Brain microvascular endothelial cell (primary cell): ENCODE measurements at regions not wholly inside any gene's neighbourhood (a gene's known extent, or its start where the extent isn't known, plus 50 kb on each side); places are given as distances from the start of the nearest gene placed in this dataset.

Experiments
- DNase-seq: peaks from one replicate; pipeline ENCODE4 v3.0.0-alpha.2; 2020
- H3K27ac ChIP-seq: fragments of 250-450 bp; sonication (Bioruptor Pico); 2 replicates; pipeline ENCODE4 v1.5.1; 2020; ENCODE audit warnings: mild to moderate bottlenecking, moderate library complexity
- H3K27me3 ChIP-seq: fragments of 250-450 bp; sonication (Bioruptor Pico); replicated peaks from 2 replicates; pipeline ENCODE4 v1.5.1; 2020; ENCODE audit warnings: mild to moderate bottlenecking
- H3K36me3 ChIP-seq: fragments of 250-450 bp; sonication (Bioruptor Pico); replicated peaks from 2 replicates; pipeline ENCODE4 v1.5.1; 2020; ENCODE audit warnings: mild to moderate bottlenecking
- H3K4me3 ChIP-seq: 2 replicates; pipeline ENCODE4 v1.5.1; 2011; ENCODE audit warnings: low read depth, mild to moderate bottlenecking, control low read depth, low read length, moderate library complexity
- in situ Hi-C: cut with HindIII; loops from 2 replicates; pipeline ENCODE4 v1.10.0; 2017; ENCODE audit warnings: low sequenced_read_pairs, low pct_ligation_motif_present
- TF ChIP-seq, protein P1 (sequence below): IDR thresholded peaks from 2 replicates; pipeline ENCODE4 v1.5.1; 2011; ENCODE audit warnings: low read depth, mild to moderate bottlenecking, moderate library complexity, low read length, control low read depth, inconsistent platforms; ENCODE audit errors: missing control alignments

DNA sequence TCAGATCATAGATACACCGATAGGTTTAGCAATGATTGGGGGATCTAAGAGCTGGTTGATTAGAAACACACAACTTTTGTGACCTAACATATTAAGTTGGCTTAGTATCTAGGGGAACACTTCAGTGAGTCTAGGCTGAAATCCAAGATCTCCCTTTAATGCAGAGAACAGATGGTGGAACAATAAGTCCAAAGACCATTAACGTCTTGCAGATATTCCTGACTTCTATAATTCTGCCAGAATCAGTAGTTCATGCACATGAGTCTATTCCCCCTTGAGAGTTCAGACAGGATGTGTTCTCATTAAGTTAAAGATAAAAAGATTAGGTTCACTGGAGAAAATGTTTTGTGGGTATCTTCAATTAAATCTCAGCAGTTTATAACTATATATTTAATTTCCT, 506.5 kb downstream of the TSN start:
- Histone ChIP-seq H3K27me3 (no peaks in the 10 kb centered on the region), H3K4me3 (no peak overlapping the region), H3K27ac (no peak overlapping the region), H3K36me3 (no peaks in the 10 kb centered on the region)
- in situ Hi-C loops = no loop called here
- no peak for DNase-seq
- TF ChIP-seq, protein P1, sequence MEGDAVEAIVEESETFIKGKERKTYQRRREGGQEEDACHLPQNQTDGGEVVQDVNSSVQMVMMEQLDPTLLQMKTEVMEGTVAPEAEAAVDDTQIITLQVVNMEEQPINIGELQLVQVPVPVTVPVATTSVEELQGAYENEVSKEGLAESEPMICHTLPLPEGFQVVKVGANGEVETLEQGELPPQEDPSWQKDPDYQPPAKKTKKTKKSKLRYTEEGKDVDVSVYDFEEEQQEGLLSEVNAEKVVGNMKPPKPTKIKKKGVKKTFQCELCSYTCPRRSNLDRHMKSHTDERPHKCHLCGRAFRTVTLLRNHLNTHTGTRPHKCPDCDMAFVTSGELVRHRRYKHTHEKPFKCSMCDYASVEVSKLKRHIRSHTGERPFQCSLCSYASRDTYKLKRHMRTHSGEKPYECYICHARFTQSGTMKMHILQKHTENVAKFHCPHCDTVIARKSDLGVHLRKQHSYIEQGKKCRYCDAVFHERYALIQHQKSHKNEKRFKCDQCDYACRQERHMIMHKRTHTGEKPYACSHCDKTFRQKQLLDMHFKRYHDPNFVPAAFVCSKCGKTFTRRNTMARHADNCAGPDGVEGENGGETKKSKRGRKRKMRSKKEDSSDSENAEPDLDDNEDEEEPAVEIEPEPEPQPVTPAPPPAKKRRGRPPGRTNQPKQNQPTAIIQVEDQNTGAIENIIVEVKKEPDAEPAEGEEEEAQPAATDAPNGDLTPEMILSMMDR = no peak

DNA sequence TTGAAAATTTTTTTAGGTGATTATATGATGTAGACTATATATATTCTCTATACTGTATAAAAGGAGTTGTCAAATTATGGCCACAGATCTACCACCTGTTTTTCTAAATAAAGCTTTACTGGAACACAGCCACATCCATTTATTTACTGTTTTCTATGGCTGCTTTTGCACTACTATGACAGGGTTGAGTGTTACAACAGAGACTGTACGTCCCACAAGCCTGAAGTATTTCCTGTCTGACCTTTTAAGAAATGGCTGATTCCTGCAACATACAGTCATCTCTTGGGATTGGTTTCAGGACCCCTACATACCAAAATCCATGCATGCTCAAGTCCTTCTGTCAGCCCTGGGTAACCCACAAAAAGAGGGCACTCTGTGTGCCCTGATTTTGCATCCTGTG, 508.3 kb downstream of the TSN start:
- H3K27ac ChIP-seq = no peak overlapping the region
- TF ChIP-seq, protein P1 = no peak
- H3K27me3 ChIP-seq = no peaks in the 10 kb centered on the region
- in situ Hi-C loops = no loop called here
- no peak overlapping the region for H3K4me3 ChIP-seq
- DNase-seq = no peak
- no peaks in the 10 kb centered on the region for H3K36me3 ChIP-seq

DNA sequence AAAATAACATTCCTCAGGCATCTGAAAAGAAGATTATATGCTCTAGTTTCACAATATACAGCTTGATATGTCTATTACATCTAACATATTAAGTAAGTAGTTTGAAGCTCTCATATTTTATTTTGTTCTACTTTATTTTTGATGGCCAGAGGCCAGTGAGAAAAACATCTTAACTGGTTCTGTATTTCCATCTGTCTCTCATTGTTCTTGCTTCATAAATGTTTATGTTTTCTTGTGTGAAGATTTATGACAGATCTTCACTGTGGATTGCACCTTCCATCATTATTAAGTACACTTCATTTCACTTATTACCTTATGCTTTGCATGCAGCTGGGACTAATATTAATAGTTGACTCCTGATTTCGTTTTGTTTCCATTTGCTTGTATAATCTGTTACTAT, 511.2 kb downstream of the TSN start:
- Histone ChIP-seq H3K27ac (no peak overlapping the region), H3K4me3 (no peak overlapping the region), H3K36me3 (no peaks in the 10 kb centered on the region), H3K27me3 (no peaks in the 10 kb centered on the region)
- TF ChIP-seq, protein P1 = no peak
- DNase-seq = no peak
- in situ Hi-C loops = no loop called here

DNA sequence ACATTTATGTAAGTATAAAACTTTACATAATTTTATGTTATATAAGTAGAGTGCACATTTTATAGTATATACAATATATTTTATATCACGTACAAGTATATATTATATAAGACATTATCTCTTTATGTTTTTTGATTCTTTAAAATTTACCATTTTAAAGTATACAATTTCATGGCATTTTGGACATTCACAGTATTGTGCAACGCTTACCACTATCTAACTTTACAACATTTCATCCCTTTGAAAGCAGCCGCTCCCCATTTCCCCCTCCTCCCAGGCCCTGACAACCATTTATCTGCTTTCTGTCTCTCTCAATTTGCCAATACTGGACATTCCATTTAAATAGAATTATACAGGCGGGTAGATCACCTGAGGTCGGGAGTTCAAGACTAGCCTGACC, 512.5 kb downstream of the TSN start:
- Histone ChIP-seq H3K4me3 (no peak overlapping the region), H3K27me3 (no peaks in the 10 kb centered on the region), H3K36me3 (no peaks in the 10 kb centered on the region), H3K27ac (no peak overlapping the region)
- DNase-seq = no peak
- TF ChIP-seq, protein P1 = no peak
- in situ Hi-C loops = no loop called here

DNA sequence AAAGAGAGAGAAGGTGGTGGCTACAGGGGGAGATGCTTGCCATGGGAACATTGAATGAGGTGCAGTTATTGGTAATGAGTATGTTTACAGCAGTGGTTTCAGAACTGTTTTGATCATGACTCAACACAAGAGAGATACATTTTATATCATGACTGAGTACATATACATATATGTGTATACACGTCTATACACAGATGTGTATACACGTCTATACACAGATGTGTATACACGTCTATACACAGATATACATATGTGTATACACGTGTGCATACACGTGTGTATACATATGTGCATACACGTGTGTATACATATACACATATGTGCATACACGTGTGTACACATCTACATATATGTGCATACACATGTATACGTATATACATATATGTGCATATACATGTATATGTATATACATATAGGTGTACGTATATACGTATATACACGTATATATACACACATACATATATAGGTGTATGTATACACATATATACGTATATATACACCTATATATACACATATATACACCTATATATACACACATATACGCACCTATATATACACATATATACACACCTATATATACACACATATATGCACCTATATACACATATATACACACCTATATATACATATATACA, 518.5 kb downstream of the TSN start:
- Histone ChIP-seq H3K36me3 (no peaks in the 10 kb centered on the region), H3K4me3 (no peak overlapping the region), H3K27ac (no peak overlapping the region), H3K27me3 (no peaks in the 10 kb centered on the region)
- no peak for DNase-seq
- in situ Hi-C loops = no loop called here
- TF ChIP-seq, protein P1 = no peak

DNA sequence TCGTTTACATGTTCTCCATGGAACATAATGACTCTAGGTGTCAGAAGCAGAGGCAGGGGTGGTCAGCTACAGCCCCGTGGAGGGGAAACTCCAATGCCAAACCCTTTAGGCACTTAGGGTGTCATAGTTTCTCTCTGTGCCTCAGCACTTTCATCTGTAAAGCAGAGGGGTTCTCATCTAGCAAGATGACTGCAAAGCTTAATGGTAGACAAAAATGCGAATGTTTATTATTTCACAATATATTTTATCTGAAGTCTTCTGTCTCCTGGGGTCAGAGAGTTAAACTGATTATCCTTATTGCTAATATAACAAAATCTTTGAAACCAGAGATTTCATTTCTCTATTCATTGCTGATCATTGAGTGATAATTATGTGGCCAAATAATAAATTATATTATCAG, 522.5 kb downstream of the TSN start:
- DNase-seq = no peak
- Histone ChIP-seq H3K27me3 (no peaks in the 10 kb centered on the region), H3K27ac (no peak overlapping the region), H3K36me3 (no peaks in the 10 kb centered on the region), H3K4me3 (no peak overlapping the region)
- TF ChIP-seq, protein P1 = no peak
- in situ Hi-C loops = no loop called here
